ENCODE measurements at regions not wholly inside any gene's neighbourhood (a gene's known extent, or its start where the extent isn't known, plus 50 kb on each side); places are given as distances from the start of the nearest gene placed in this dataset.
"Not testable (repeated sequence)": the region's sequence is repeated elsewhere in the genome, so short reads cannot be mapped to it uniquely, and the experiment has no call there.

DNA sequence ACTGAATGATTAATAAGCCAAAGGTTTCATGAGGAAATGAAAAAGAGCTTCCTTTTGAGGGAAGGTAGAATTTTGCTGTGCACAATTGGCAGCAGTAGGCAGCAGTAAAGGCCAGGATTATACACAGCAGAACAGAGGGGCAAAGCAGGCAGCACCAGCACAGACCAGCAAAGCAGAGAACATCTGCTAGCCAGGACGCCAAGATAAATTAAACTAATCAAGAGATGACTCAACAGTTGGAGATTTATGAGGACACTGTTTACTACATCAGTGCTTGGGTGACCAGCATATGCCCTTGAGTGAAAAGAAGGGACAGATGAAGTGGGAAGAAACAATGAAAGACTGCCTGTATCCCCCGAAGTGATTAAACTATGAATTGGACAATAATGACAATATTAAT lies 871.4 kb upstream of the CDH10 start:
- TF ChIP-seq, protein P1, sequence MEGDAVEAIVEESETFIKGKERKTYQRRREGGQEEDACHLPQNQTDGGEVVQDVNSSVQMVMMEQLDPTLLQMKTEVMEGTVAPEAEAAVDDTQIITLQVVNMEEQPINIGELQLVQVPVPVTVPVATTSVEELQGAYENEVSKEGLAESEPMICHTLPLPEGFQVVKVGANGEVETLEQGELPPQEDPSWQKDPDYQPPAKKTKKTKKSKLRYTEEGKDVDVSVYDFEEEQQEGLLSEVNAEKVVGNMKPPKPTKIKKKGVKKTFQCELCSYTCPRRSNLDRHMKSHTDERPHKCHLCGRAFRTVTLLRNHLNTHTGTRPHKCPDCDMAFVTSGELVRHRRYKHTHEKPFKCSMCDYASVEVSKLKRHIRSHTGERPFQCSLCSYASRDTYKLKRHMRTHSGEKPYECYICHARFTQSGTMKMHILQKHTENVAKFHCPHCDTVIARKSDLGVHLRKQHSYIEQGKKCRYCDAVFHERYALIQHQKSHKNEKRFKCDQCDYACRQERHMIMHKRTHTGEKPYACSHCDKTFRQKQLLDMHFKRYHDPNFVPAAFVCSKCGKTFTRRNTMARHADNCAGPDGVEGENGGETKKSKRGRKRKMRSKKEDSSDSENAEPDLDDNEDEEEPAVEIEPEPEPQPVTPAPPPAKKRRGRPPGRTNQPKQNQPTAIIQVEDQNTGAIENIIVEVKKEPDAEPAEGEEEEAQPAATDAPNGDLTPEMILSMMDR (IDR thresholded peaks at IDR 0.05; ENCODE audit: control insufficient read depth, extremely low read depth, insufficient read depth): no peak
- H3K4me3 ChIP-seq (ENCODE audit: low read depth, low read length): no peak overlapping the region
- DNase-seq (ENCODE audit: low read depth): peak; percentile 4

GRCh38 chr5:25515525-25515924 lies 870.7 kb upstream of the CDH10 start:
- DNase-seq (ENCODE audit: low read depth): no peak
- no peak overlapping the region for H3K4me3 ChIP-seq (ENCODE audit: low read depth, low read length)
- TF ChIP-seq, protein P1 (IDR thresholded peaks at IDR 0.05; ENCODE audit: control insufficient read depth, extremely low read depth, insufficient read depth): no peak

DNA sequence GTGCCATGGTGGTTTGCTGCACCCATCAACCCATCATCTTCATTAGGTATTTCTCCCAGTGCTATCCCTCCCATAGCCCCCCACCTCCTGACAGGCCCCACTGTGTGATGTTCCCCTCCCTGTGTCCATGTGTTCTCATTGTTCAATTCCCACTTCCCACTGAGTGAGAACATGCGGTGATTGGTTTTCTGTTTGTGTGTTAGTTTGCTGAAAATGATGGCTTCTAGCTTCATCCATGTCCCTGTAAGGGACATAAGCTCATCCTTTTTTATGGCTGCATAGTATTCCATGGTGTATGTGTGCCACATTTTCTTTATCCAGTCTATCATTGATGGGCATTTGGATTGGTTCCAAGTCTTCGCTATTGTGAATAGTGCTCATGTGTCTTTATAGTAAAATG lies 865.9 kb upstream of the CDH10 start:
- not testable (repeated sequence) for DNase-seq (ENCODE audit: low read depth)

GRCh38 chr5:25508011-25508410 lies 863.2 kb upstream of the CDH10 start:
- DNase-seq (ENCODE audit: low read depth); H3K4me3 ChIP-seq (ENCODE audit: low read depth, low read length): not testable (repeated sequence)

More for the DNA sequence above, 865.9 kb upstream of the CDH10 start:
- not testable (repeated sequence) for H3K4me3 ChIP-seq (ENCODE audit: low read depth, low read length)

- no peak overlapping the region for H3K4me3 ChIP-seq (ENCODE audit: low read depth, low read length)
- DNase-seq (ENCODE audit: low read depth): no peak
- TF ChIP-seq, protein P1 (IDR thresholded peaks at IDR 0.05; ENCODE audit: control insufficient read depth, extremely low read depth, insufficient read depth): no peak
Observed at GRCh38 chr5:25500635-25501034, 855.9 kb upstream of the CDH10 start.

GRCh38 chr5:25489834-25490538 lies 845.2 kb upstream of the CDH10 start:
- TF ChIP-seq, protein P1 (IDR thresholded peaks at IDR 0.05; ENCODE audit: control insufficient read depth, extremely low read depth, insufficient read depth): no peak
- DNase-seq (ENCODE audit: low read depth): no peak
- H3K4me3 ChIP-seq (ENCODE audit: low read depth, low read length): no peak overlapping the region

- no peak overlapping the region for H3K4me3 ChIP-seq (ENCODE audit: low read depth, low read length)
- TF ChIP-seq, protein P1 (IDR thresholded peaks at IDR 0.05; ENCODE audit: control insufficient read depth, extremely low read depth, insufficient read depth): no peak
Observed at GRCh38 chr5:25488119-25488518, 843.3 kb upstream of the CDH10 start.

GRCh38 chr5:25484391-25484790 lies 839.6 kb upstream of the CDH10 start:
- TF ChIP-seq, protein P1 (IDR thresholded peaks at IDR 0.05; ENCODE audit: control insufficient read depth, extremely low read depth, insufficient read depth): no peak
- no peak for DNase-seq (ENCODE audit: low read depth)
- no peak overlapping the region for H3K4me3 ChIP-seq (ENCODE audit: low read depth, low read length)

More at GRCh38 chr5:25488119-25488518, 843.3 kb upstream of the CDH10 start:
- DNase-seq (ENCODE audit: low read depth): no peak

All from LNCaP clone FGC (cell line).